ENCODE measurements at regions not wholly inside any gene's neighbourhood (a gene's known extent, or its start where the extent isn't known, plus 50 kb on each side); places are given as distances from the start of the nearest gene placed in this dataset.

DNA sequence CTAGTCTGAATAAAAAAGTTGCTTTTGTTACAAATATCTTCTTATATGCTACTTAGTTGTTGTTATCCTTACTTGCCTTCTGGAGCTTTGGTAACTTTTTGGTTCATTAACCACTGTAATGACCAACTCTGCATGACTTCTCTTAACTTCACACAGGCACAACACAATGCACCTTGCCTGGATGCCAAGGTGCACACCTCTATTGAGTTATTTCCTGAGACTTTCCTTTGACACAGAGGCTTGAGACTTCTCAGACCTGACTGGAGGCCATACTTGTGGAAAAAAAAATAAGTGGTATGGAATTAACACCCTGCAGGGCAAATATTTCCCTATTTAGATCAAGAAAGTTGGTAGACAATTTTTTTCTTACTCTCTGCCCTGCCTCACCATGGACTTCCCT is 1925.6 kb downstream of the EFNA5 start:
- TF ChIP-seq, protein P1, sequence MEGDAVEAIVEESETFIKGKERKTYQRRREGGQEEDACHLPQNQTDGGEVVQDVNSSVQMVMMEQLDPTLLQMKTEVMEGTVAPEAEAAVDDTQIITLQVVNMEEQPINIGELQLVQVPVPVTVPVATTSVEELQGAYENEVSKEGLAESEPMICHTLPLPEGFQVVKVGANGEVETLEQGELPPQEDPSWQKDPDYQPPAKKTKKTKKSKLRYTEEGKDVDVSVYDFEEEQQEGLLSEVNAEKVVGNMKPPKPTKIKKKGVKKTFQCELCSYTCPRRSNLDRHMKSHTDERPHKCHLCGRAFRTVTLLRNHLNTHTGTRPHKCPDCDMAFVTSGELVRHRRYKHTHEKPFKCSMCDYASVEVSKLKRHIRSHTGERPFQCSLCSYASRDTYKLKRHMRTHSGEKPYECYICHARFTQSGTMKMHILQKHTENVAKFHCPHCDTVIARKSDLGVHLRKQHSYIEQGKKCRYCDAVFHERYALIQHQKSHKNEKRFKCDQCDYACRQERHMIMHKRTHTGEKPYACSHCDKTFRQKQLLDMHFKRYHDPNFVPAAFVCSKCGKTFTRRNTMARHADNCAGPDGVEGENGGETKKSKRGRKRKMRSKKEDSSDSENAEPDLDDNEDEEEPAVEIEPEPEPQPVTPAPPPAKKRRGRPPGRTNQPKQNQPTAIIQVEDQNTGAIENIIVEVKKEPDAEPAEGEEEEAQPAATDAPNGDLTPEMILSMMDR (IDR thresholded peaks at IDR 0.05 in 2 of 3, conservative IDR thresholded peaks at IDR 0.05 in 1 of 3; ENCODE audit: borderline replicate concordance in 1 of 3, insufficient read depth in 1 of 3, low read depth in 2 of 3, low read length in 2 of 3), result no peak
- no peak for TF ChIP-seq POLR2AphosphoS5 (IDR thresholded peaks at IDR 0.05; ENCODE audit: low read depth, low read length)
- no peak for TF ChIP-seq POLR2A (IDR thresholded peaks at IDR 0.05; ENCODE audit: borderline replicate concordance, extremely low read depth, insufficient read depth, insufficient read length)
- TF ChIP-seq CBX3 (IDR thresholded peaks at IDR 0.05; ENCODE audit: low read depth), result no peak

All from HCT116 (cell line).